Chondrocyte (in vitro differentiated cells): ENCODE measurements at regions not wholly inside any gene's neighbourhood (a gene's known extent, or its start where the extent isn't known, plus 50 kb on each side); places are given as distances from the start of the nearest gene placed in this dataset.
"Not testable (repeated sequence)": the region's sequence is repeated elsewhere in the genome, so short reads cannot be mapped to it uniquely, and the experiment has no call there.

ENCODE experiments used
- DNase-seq: peaks from one replicate; pipeline ENCODE4 v3.0.0; 2021; ENCODE audit warnings: mixed read lengths, low spot score
- H3K27ac Mint-ChIP-seq: one replicate; pipeline ENCODE4 v1.8.0; 2021; ENCODE audit warnings: mild to moderate bottlenecking, moderate library complexity, mixed read lengths; ENCODE audit not compliant: unreplicated experiment
- H3K27me3 Mint-ChIP-seq: 2 replicates; pipeline ENCODE4 v1.8.0; 2021; ENCODE audit warnings: low read depth, mixed read lengths
- H3K36me3 Mint-ChIP-seq: 2 replicates; pipeline ENCODE4 v1.8.0; 2021; ENCODE audit warnings: low read depth, mixed read lengths
- H3K4me1 Mint-ChIP-seq: 2 replicates; pipeline ENCODE4 v1.8.0; 2021; ENCODE audit warnings: low read depth, mild to moderate bottlenecking, mixed read lengths
- H3K4me3 Mint-ChIP-seq: one replicate; pipeline ENCODE4 v1.8.0; 2021; ENCODE audit warnings: mild to moderate bottlenecking, moderate library complexity, mixed read lengths; ENCODE audit not compliant: unreplicated experiment
- H3K9me3 Mint-ChIP-seq: 2 replicates; pipeline ENCODE4 v1.8.0; 2021; ENCODE audit warnings: low read depth, mixed read lengths
- CTCF ChIP-seq: fragments of 200-600 bp; sonication (generic); IDR thresholded peaks from 2 replicates; pipeline ENCODE4 v1.5.0; 2021; ENCODE audit warnings: antibody characterized with exemption, mild to moderate bottlenecking, moderate library complexity

- H3K9me3 Mint-ChIP-seq: peaks cover 26% of the 10 kb centered on the region
- H3K36me3 Mint-ChIP-seq: peaks cover 5% of the 10 kb centered on the region
- TF ChIP-seq CTCF: no peak
- H3K4me1 Mint-ChIP-seq: no peaks in the 10 kb centered on the region
- H3K27ac Mint-ChIP-seq: no peak overlapping the region
- no peak for DNase-seq
- no peak overlapping the region for H3K4me3 Mint-ChIP-seq
- H3K27me3 Mint-ChIP-seq: no peaks in the 10 kb centered on the region
Observed at GRCh38 chr10:118927321-118927720, 102.2 kb upstream of the NANOS1 start.

- H3K4me1 Mint-ChIP-seq: no peaks in the 10 kb centered on the region
- peaks cover 5% of the 10 kb centered on the region for H3K27me3 Mint-ChIP-seq
- no peak overlapping the region for H3K27ac Mint-ChIP-seq
- peaks cover 33% of the 10 kb centered on the region for H3K9me3 Mint-ChIP-seq
- H3K4me3 Mint-ChIP-seq: no peak overlapping the region
- DNase-seq: no peak
- TF ChIP-seq CTCF: no peak
- H3K36me3 Mint-ChIP-seq: peaks cover 6% of the 10 kb centered on the region
Observed at GRCh38 chr10:118930614-118931013, 98.9 kb upstream of the NANOS1 start.

GRCh38 chr10:118931436-118931835, 98.1 kb upstream of the NANOS1 start:
- Mint-ChIP-seq H3K4me3 (no peak overlapping the region), H3K27me3 (peaks cover 5% of the 10 kb centered on the region), H3K27ac (no peak overlapping the region), H3K4me1 (no peaks in the 10 kb centered on the region), H3K36me3 (peaks cover 6% of the 10 kb centered on the region), H3K9me3 (peaks cover 33% of the 10 kb centered on the region)
- TF ChIP-seq CTCF: no peak
- no peak for DNase-seq

- H3K27ac Mint-ChIP-seq: not testable (repeated sequence)
Observed at GRCh38 chr10:118932154-118932553, 97.4 kb upstream of the NANOS1 start.

GRCh38 chr10:118937226-118937625, 92.3 kb upstream of the NANOS1 start:
- no peak overlapping the region for H3K27ac Mint-ChIP-seq
- H3K4me1 Mint-ChIP-seq: no peaks in the 10 kb centered on the region
- no peak for DNase-seq
- peaks cover 18% of the 10 kb centered on the region for H3K9me3 Mint-ChIP-seq
- H3K27me3 Mint-ChIP-seq: peaks cover 5% of the 10 kb centered on the region
- H3K4me3 Mint-ChIP-seq: no peak overlapping the region
- H3K36me3 Mint-ChIP-seq: peaks cover 1% of the 10 kb centered on the region
- TF ChIP-seq CTCF: no peak

More at GRCh38 chr10:118932154-118932553, 97.4 kb upstream of the NANOS1 start:
- H3K4me3 Mint-ChIP-seq, H3K4me1 Mint-ChIP-seq, H3K27me3 Mint-ChIP-seq, DNase-seq, H3K36me3 Mint-ChIP-seq: not testable (repeated sequence)
- peaks cover 33% of the 10 kb centered on the region for H3K9me3 Mint-ChIP-seq

GRCh38 chr10:118939211-118940007, 90.1 kb upstream of the NANOS1 start:
- DNase-seq: no peak
- Mint-ChIP-seq H3K27ac (no peak overlapping the region), H3K4me1 (no peaks in the 10 kb centered on the region), H3K36me3 (no peaks in the 10 kb centered on the region), H3K27me3 (peaks cover 5% of the 10 kb centered on the region), H3K9me3 (peaks cover 9% of the 10 kb centered on the region), H3K4me3 (no peak overlapping the region)
- no peak for TF ChIP-seq CTCF
